IMR-90 (cell line): ENCODE measurements at regions not wholly inside any gene's neighbourhood (a gene's known extent, or its start where the extent isn't known, plus 50 kb on each side); places are given as distances from the start of the nearest gene placed in this dataset.

Experiments used
- ATAC-seq: fragments of 200-7000 bp; cut with Tn5 transposase; 2 replicates; pipeline ENCODE4 v1.9.1; 2020; ENCODE audit warnings: low read depth, mild to moderate bottlenecking, moderate library complexity
- BruUV-seq: library from RNA; stranded (reverse); fragments of 400-500 nt; replicated peaks from 2 replicates; lab custom pipeline; 2021; lab: Mats Ljungman, UMichigan
- CTCF ChIA-PET: fragments of 300-600 bp; formaldehyde crosslinking; extraction: SDS; loops from one replicate; lab custom pipeline; 2021; ENCODE audit warnings: antibody characterized with exemption; lab: Yijun Ruan, JAX
- POLR2A ChIA-PET: fragments of 300-600 bp; sonication (Branson Sonifier 250); formaldehyde crosslinking; loops from one replicate; lab custom pipeline; 2022; ENCODE audit warnings: antibody characterized with exemption; ENCODE audit not compliant: unreplicated experiment; lab: Charles Lee
- DNase-seq: peaks from one replicate; pipeline ENCODE4 v3.0.0; 2013
- H2AFZ ChIP-seq: replicated peaks from 2 replicates; pipeline ENCODE3; 2013; ENCODE audit warnings: low read length, mild to moderate bottlenecking; ENCODE audit not compliant: poor library complexity
- H2AK5ac ChIP-seq: 2 replicates; pipeline ENCODE4 v1.6.1; 2013; ENCODE audit warnings: low read depth, low read length, inconsistent platforms
- H2AK9ac ChIP-seq: replicated peaks from 2 replicates; pipeline ENCODE3; 2013; ENCODE audit warnings: mild to moderate bottlenecking, low read depth, low read length, moderate library complexity; ENCODE audit not compliant: poor library complexity
- H2BK120ac ChIP-seq: 2 replicates; pipeline ENCODE4 v1.6.1; 2013; ENCODE audit warnings: low read depth, low read length, inconsistent platforms
- H2BK15ac ChIP-seq: 3 replicates; pipeline ENCODE4 v1.6.1; 2013; ENCODE audit warnings: low read depth, low read length, inconsistent platforms
- H2BK20ac ChIP-seq: 2 replicates; pipeline ENCODE4 v1.6.1; 2013; ENCODE audit warnings: low read depth, mild to moderate bottlenecking, inconsistent platforms, low read length, moderate library complexity
- H2BK5ac ChIP-seq: 2 replicates; pipeline ENCODE4 v1.6.1; 2013; ENCODE audit warnings: mild to moderate bottlenecking, low read depth, low read length, inconsistent platforms; ENCODE audit not compliant: poor library complexity, severe bottlenecking
- H3K14ac ChIP-seq: replicated peaks from 2 replicates; pipeline ENCODE4 v1.6.1; 2013; ENCODE audit warnings: low read depth, low read length, inconsistent platforms
- H3K18ac ChIP-seq: 2 replicates; pipeline ENCODE4 v1.6.1; 2013; ENCODE audit warnings: low read depth, low read length, control low read depth
- H3K23ac ChIP-seq: 2 replicates; pipeline ENCODE4 v1.6.1; 2013; ENCODE audit warnings: low read depth, low read length, inconsistent platforms
- H3K27ac ChIP-seq: 2 replicates; pipeline ENCODE4 v1.5.1; 2013; ENCODE audit warnings: mild to moderate bottlenecking, control low read depth, low read length; ENCODE audit not compliant: insufficient read depth
- H3K27me3 ChIP-seq: 2 replicates; pipeline ENCODE4 v1.6.1; 2013; ENCODE audit warnings: low read length; ENCODE audit not compliant: control insufficient read depth, insufficient read depth
- H3K36me3 ChIP-seq: 2 replicates; pipeline ENCODE4 v1.6.1; 2013; ENCODE audit warnings: low read length, mixed read lengths; ENCODE audit not compliant: control insufficient read depth, insufficient read depth
- H3K4ac ChIP-seq: 2 replicates; pipeline ENCODE4 v1.6.1; 2013; ENCODE audit warnings: low read depth, low read length, inconsistent platforms
- H3K4me1 ChIP-seq: 2 replicates; pipeline ENCODE4 v1.6.1; 2013; ENCODE audit warnings: low read length, mixed read lengths; ENCODE audit not compliant: control insufficient read depth, insufficient read depth
- H3K4me2 ChIP-seq: 2 replicates; pipeline ENCODE4 v1.6.1; 2013; ENCODE audit warnings: low read depth, mild to moderate bottlenecking, control low read depth, low read length, moderate library complexity
- H3K4me3 ChIP-seq: 2 replicates; pipeline ENCODE4 v1.5.1; 2013; ENCODE audit warnings: low read depth, mild to moderate bottlenecking, control low read depth, low read length, moderate library complexity; ENCODE audit not compliant: insufficient read depth
- H3K56ac ChIP-seq: 2 replicates; pipeline ENCODE4 v1.6.1; 2013; ENCODE audit warnings: low read length, inconsistent platforms; ENCODE audit not compliant: insufficient read depth; ENCODE audit errors: extremely low read depth
- H3K79me1 ChIP-seq, 2 experiments: 2 replicates each; pipeline ENCODE4 v1.6.1; 2013; ENCODE audit warnings: low read length in 2 of 2, inconsistent platforms in 1 of 2, low read depth in 1 of 2
- H3K9ac ChIP-seq: 2 replicates; pipeline ENCODE4 v1.6.1; 2013; ENCODE audit warnings: low read depth, low read length, control low read depth
- H3K9me1 ChIP-seq: 2 replicates; pipeline ENCODE4 v1.6.1; 2013; ENCODE audit warnings: low read length, inconsistent platforms; ENCODE audit not compliant: insufficient read depth
- H3K9me3 ChIP-seq: 2 replicates; pipeline ENCODE4 v1.6.1; 2013; ENCODE audit warnings: low read length; ENCODE audit not compliant: control insufficient read depth, insufficient read depth
- H4K20me1 ChIP-seq: 2 replicates; pipeline ENCODE4 v1.6.1; 2013; ENCODE audit warnings: low read length, inconsistent platforms; ENCODE audit not compliant: insufficient read depth
- H4K5ac ChIP-seq: 2 replicates; pipeline ENCODE4 v1.6.1; 2013; ENCODE audit warnings: mild to moderate bottlenecking, low read depth, low read length, control low read depth
- H4K8ac ChIP-seq, 2 experiments: 2 replicates each; pipeline ENCODE4 v1.6.1; 2013; ENCODE audit warnings: low read depth in 2 of 2, low read length in 2 of 2, control low read depth in 1 of 2, inconsistent platforms in 1 of 2
- H4K91ac ChIP-seq: 2 replicates; pipeline ENCODE4 v1.6.1; 2013; ENCODE audit warnings: low read depth, low read length, inconsistent platforms; ENCODE audit not compliant: insufficient read depth
- BHLHE40 ChIP-seq: fragments of 150-350 bp; IDR thresholded peaks from 2 replicates; pipeline ENCODE4 v1.6.1; 2016; ENCODE audit warnings: mild to moderate bottlenecking, low read depth, low read length
- CHD1 ChIP-seq: IDR thresholded peaks from 2 replicates; pipeline ENCODE4 v1.6.1; 2012; ENCODE audit warnings: low read depth, low read length, improper control_type of control experiment
- POLR2A ChIP-seq: IDR thresholded peaks from 2 replicates; pipeline ENCODE4 v1.6.1; 2012; ENCODE audit warnings: mild to moderate bottlenecking, low read depth, low read length
- SMC3 ChIP-seq: fragments of 150-350 bp; IDR thresholded peaks from 2 replicates; pipeline ENCODE4 v1.6.1; 2016; ENCODE audit warnings: low read depth, mild to moderate bottlenecking, antibody characterized with exemption, low read length, moderate library complexity
- WGBS, 2 experiments: methylation state at CpG; one replicate each; pipeline versions ENCODE4 v1.1.5 to v1.1.7; 2013; ENCODE audit warnings: missing lambda C conversion rate in 2 of 2; ENCODE audit not compliant: insufficient read length in 1 of 2; ENCODE audit errors: extremely low coverage in 2 of 2; 5-methylcytosine and 5-hydroxymethylcytosine counted together
- dilution Hi-C: fragments of 300-500 bp; cut with HindIII; formaldehyde crosslinking; loops from one replicate; pipeline ENCODE4 v1.14.3; 2018; ENCODE audit warnings: low sequenced_read_pairs; ENCODE audit not compliant: unreplicated experiment
- in situ Hi-C: fragments of 300-500 bp; cut with MboI; formaldehyde crosslinking; loops from 3 replicates; pipeline ENCODE4 v1.14.3; 2019; ENCODE audit warnings: low sequenced_read_pairs, inconsistent platforms, mixed read lengths
- intact Hi-C: fragments of 100-400 bp; cut with micrococcal nuclease; formaldehyde crosslinking; loops from 2 replicates; pipeline ENCODE4 v1.10.0; 2022
- TF ChIP-seq, protein P1 (sequence below): fragments of 150-350 bp; IDR thresholded peaks from 2 replicates; pipeline ENCODE4 v1.6.1; 2017; ENCODE audit warnings: mild to moderate bottlenecking, antibody characterized with exemption, low read length, low read depth

DNA sequence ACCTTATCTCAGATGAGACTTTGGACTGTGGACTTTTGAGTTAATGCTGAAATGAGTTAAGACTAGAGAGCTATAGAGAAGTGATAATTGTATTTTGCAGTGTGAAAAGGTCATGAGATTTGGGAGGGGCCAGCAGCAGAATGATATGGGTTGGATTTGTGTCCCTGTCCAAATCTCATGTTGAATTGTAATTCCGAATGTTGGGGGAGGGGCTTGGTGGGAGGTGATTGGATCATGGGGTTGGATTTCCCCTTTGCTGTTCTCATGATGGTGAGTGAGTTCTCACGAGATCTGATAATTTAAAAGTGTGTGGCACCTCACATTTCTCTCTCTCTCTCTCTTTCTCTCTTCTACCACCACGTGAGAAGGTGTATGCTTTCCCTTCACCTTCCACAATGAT lies 777.8 kb upstream of the LUZP2 start:
- H3K4ac ChIP-seq, result no peak overlapping the region
- H2AFZ ChIP-seq, result no peak overlapping the region
- no peak for TF ChIP-seq BHLHE40
- TF ChIP-seq SMC3, result no peak
- TF ChIP-seq POLR2A, result no peak
- TF ChIP-seq, protein P1, sequence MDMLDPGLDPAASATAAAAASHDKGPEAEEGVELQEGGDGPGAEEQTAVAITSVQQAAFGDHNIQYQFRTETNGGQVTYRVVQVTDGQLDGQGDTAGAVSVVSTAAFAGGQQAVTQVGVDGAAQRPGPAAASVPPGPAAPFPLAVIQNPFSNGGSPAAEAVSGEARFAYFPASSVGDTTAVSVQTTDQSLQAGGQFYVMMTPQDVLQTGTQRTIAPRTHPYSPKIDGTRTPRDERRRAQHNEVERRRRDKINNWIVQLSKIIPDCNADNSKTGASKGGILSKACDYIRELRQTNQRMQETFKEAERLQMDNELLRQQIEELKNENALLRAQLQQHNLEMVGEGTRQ, result no peak
- TF ChIP-seq CHD1, result no peak
- H3K4me2 ChIP-seq, result no peak overlapping the region
- intact Hi-C loops, result no loop called here
- H3K4me3 ChIP-seq, result no peak overlapping the region
- no peaks in the 10 kb centered on the region for H4K20me1 ChIP-seq
- in situ Hi-C loops, result no loop called here
- H4K91ac ChIP-seq, result no peak overlapping the region
- no peak overlapping the region for H2AK9ac ChIP-seq
- H3K27me3 ChIP-seq, result no peaks in the 10 kb centered on the region
- no peak for ATAC-seq
- no TSS peak for BruUV-seq
- no CpG with 5 or more reads among the region's 3 CpGs for WGBS, 2 experiments
- H3K36me3 ChIP-seq, result no peaks in the 10 kb centered on the region
- H3K9ac ChIP-seq, result no peak overlapping the region
- ChIA-PET POLR2A (no interaction called here), CTCF (no interaction called here)
- H3K79me1 ChIP-seq, result no peaks in the 10 kb centered on the region
- H3K18ac ChIP-seq, result no peak overlapping the region
- H3K56ac ChIP-seq, result no peak overlapping the region
- no peak overlapping the region for H3K23ac ChIP-seq
- dilution Hi-C loops, result no loop called here
- H2BK5ac ChIP-seq, result no peak overlapping the region
- H4K8ac ChIP-seq, result no peak overlapping the region
- no peak overlapping the region for H2AK5ac ChIP-seq
- no peak overlapping the region for H2BK120ac ChIP-seq
- no peaks in the 10 kb centered on the region for H3K9me3 ChIP-seq
- no peak overlapping the region for H4K5ac ChIP-seq
- no peak for DNase-seq
- H2BK20ac ChIP-seq, result no peak overlapping the region
- no peak overlapping the region for H3K27ac ChIP-seq
- H2BK15ac ChIP-seq, result no peak overlapping the region
- no peak overlapping the region for H3K14ac ChIP-seq
- no peaks in the 10 kb centered on the region for H3K9me1 ChIP-seq
- H3K4me1 ChIP-seq, result peaks cover 2% of the 10 kb centered on the region; the same call in 1 of the 2 replicates
